Kidney (tissue), 13 donors: ENCODE measurements at regions not wholly inside any gene's neighbourhood (a gene's known extent, or its start where the extent isn't known, plus 50 kb on each side); places are given as distances from the start of the nearest gene placed in this dataset.

ENCODE experiments used
- DNase-seq, 5 donors: peaks; one replicate each; pipeline ENCODE4 v3.0.0-alpha.2; 2013 to 2020
- FAIRE-seq: peaks from 2 replicates; lab custom pipeline; 2012; peaks lifted over from hg19 to GRCh38; lab: Jason Lieb, UNC
- H3K27ac ChIP-seq, 2 donors: one replicate each; pipeline ENCODE4 v1.7.0; 2013; ENCODE audit warnings: low read depth in 2 of 2, low read length in 2 of 2, inconsistent platforms in 1 of 2
- H3K27me3 ChIP-seq: one replicate; pipeline ENCODE4 v1.7.1; 2013; ENCODE audit warnings: low read length, inconsistent platforms; ENCODE audit not compliant: control insufficient read depth, insufficient read depth
- H3K36me3 ChIP-seq, 3 donors: one replicate each; pipeline versions ENCODE4 v1.7.0 to v1.7.1; 2013; ENCODE audit warnings: low read length in 3 of 3, control low read depth in 1 of 3, inconsistent platforms in 1 of 3; ENCODE audit not compliant: insufficient read depth in 3 of 3, control insufficient read depth in 2 of 3
- H3K4me1 ChIP-seq, 3 donors: one replicate each; pipeline versions ENCODE4 v1.7.0 to v1.7.1; 2013; ENCODE audit warnings: low read length in 3 of 3, inconsistent platforms in 1 of 3, low read depth in 1 of 3; ENCODE audit not compliant: control insufficient read depth in 2 of 3, insufficient read depth in 2 of 3
- H3K4me3 ChIP-seq, 3 donors: one replicate each; pipeline versions ENCODE4 v1.7.0 to v1.8.1; 2013; ENCODE audit warnings: low read length in 3 of 3, control low read depth in 1 of 3, inconsistent platforms in 1 of 3
- H3K9ac ChIP-seq, 3 donors: one replicate each; pipeline versions ENCODE4 v1.7.0 to v1.7.1; 2013; ENCODE audit warnings: low read length in 3 of 3, control low read depth in 1 of 3, inconsistent platforms in 1 of 3
- H3K9me3 ChIP-seq, 3 donors: one replicate each; pipeline versions ENCODE4 v1.7.0 to v1.7.1; 2013; ENCODE audit warnings: low read length in 3 of 3, control low read depth in 1 of 3, inconsistent platforms in 1 of 3; ENCODE audit not compliant: control insufficient read depth in 2 of 3, insufficient read depth in 1 of 3
- CTCF ChIP-seq: IDR thresholded peaks from 3 replicates; pipeline ENCODE4 v1.5.1; 2012; ENCODE audit warnings: mild to moderate bottlenecking, moderate library complexity, borderline replicate concordance; ENCODE audit not compliant: insufficient read depth; ENCODE audit errors: extremely low read depth
- intact Hi-C: fragments of 100-400 bp; cut with DNase I; formaldehyde crosslinking; loops from one replicate; pipeline ENCODE4 v1.11.1; 2022
- donor health status: control.
- donor health status: control.
- donor health status: control.
- donor health status: control.
- donor health status: control.
- donor health status: DM: yes; HTN: yes; CAD: no.
- donor health status: Normal renal cell carcinoma (clear cell type).

GRCh38 chr15:57772223-57772957, 65.9 kb downstream of the POLR2M start:
- no peak overlapping the region for H3K4me3 ChIP-seq
- H3K9me3 ChIP-seq: no peaks in the 10 kb centered on the region
- H3K27me3 ChIP-seq: no peaks in the 10 kb centered on the region
- no peaks in the 10 kb centered on the region for H3K4me1 ChIP-seq
- no peak for DNase-seq
- no peak for FAIRE-seq
- no peak for TF ChIP-seq CTCF
- H3K36me3 ChIP-seq: no peaks in the 10 kb centered on the region
- no peak overlapping the region for H3K27ac ChIP-seq
- no peak overlapping the region for H3K9ac ChIP-seq
- intact Hi-C loops: no loop called here

- no peak overlapping the region for H3K27ac ChIP-seq
- no peaks in the 10 kb centered on the region for H3K27me3 ChIP-seq
- H3K36me3 ChIP-seq: no peaks in the 10 kb centered on the region
- DNase-seq (no peak), FAIRE-seq (no peak)
- H3K4me3 ChIP-seq: no peak overlapping the region
- H3K9ac ChIP-seq: no peak overlapping the region
- H3K4me1 ChIP-seq: no peaks in the 10 kb centered on the region
- intact Hi-C loops: no loop called here
- no peaks in the 10 kb centered on the region for H3K9me3 ChIP-seq
- TF ChIP-seq CTCF: no peak
Observed at GRCh38 chr15:57773051-57773450, 66.5 kb downstream of the POLR2M start.

- no peak for TF ChIP-seq CTCF
- FAIRE-seq: no peak
- intact Hi-C loops: no loop called here
Observed at GRCh38 chr15:57777003-57777402, 70.5 kb downstream of the POLR2M start.

GRCh38 chr15:57780471-57780870, 74.0 kb downstream of the POLR2M start:
- Histone ChIP-seq H3K4me3 (no peak overlapping the region), H3K9me3 (no peaks in the 10 kb centered on the region), H3K36me3 (no peaks in the 10 kb centered on the region), H3K27ac (no peak overlapping the region), H3K9ac (no peak overlapping the region), H3K27me3 (no peaks in the 10 kb centered on the region), H3K4me1 (peaks cover 0 to 4% (median 0%) of the 10 kb centered on the region in 3 donors)
- FAIRE-seq: no peak
- no peak for TF ChIP-seq CTCF
- DNase-seq: no peak
- intact Hi-C loops: no loop called here

More at GRCh38 chr15:57777003-57777402, 70.5 kb downstream of the POLR2M start:
- DNase-seq: no peak
- Histone ChIP-seq H3K9ac (no peak overlapping the region), H3K4me3 (no peak overlapping the region), H3K27me3 (no peaks in the 10 kb centered on the region), H3K4me1 (no peaks in the 10 kb centered on the region), H3K27ac (no peak overlapping the region), H3K9me3 (no peaks in the 10 kb centered on the region), H3K36me3 (no peaks in the 10 kb centered on the region)
